Common myeloid progenitor, CD34-positive (primary cell): ENCODE measurements at regions not wholly inside any gene's neighbourhood (a gene's known extent, or its start where the extent isn't known, plus 50 kb on each side); places are given as distances from the start of the nearest gene placed in this dataset.
"Not testable (repeated sequence)": the region's sequence is repeated elsewhere in the genome, so short reads cannot be mapped to it uniquely, and the experiment has no call there.

ENCODE experiments used
- CTCF ChIA-PET: fragments of 350-600 bp; sonication (Branson Sonifier 250); formaldehyde crosslinking; loops from one replicate; lab custom pipeline; 2021; ENCODE audit warnings: antibody characterized with exemption; lab: Charles Lee
- POLR2A ChIA-PET: fragments of 350-600 bp; sonication (Branson Sonifier 250); formaldehyde crosslinking; loops from one replicate; lab custom pipeline; 2021; ENCODE audit warnings: antibody characterized with exemption; lab: Charles Lee
- DNase-seq, 3 donors: peaks; one replicate each; pipeline versions ENCODE4 v3.0.0 to v3.0.0-alpha.2; 2013
- H3K27ac ChIP-seq, 2 experiments: 1 replicate in 1 of 2; 2 replicates in 1 of 2; pipeline ENCODE4 v1.7.0; 2013; ENCODE audit warnings: inconsistent platforms in 2 of 2, low read length in 2 of 2, mild to moderate bottlenecking in 2 of 2, low read depth in 1 of 2, moderate library complexity in 1 of 2; ENCODE audit not compliant: severe bottlenecking in 2 of 2, insufficient read depth in 1 of 2, poor library complexity in 1 of 2
- H3K27me3 ChIP-seq, 5 experiments: replicated peaks in 2 of 5; 1 replicate in 3 of 5; 2 replicates in 2 of 5; pipeline versions ENCODE4 v1.6.1 to v1.7.0; 2013; ENCODE audit warnings: low read length in 4 of 5, mild to moderate bottlenecking in 2 of 5, moderate library complexity in 2 of 5, inconsistent platforms in 1 of 5; ENCODE audit not compliant: insufficient read depth in 5 of 5, control insufficient read depth in 4 of 5
- H3K36me3 ChIP-seq, 4 experiments: 1 replicate in 2 of 4; 2 replicates in 2 of 4; pipeline versions ENCODE4 v1.6.1 to v1.7.0; 2013; ENCODE audit warnings: low read length in 3 of 4, control low read depth in 1 of 4, mild to moderate bottlenecking in 1 of 4; ENCODE audit not compliant: control insufficient read depth in 4 of 4, insufficient read depth in 4 of 4
- H3K4me1 ChIP-seq, 4 experiments: 1 replicate in 3 of 4; 2 replicates in 1 of 4; pipeline versions ENCODE4 v1.6.1 to v1.7.1; 2013; ENCODE audit warnings: low read length in 3 of 4, mild to moderate bottlenecking in 3 of 4, control low read depth in 1 of 4, inconsistent platforms in 1 of 4, moderate library complexity in 1 of 4; ENCODE audit not compliant: control insufficient read depth in 4 of 4, insufficient read depth in 4 of 4; ENCODE audit errors: control extremely low read depth in 1 of 4
- H3K4me3 ChIP-seq, 7 experiments: 1 replicate in 4 of 7; 2 replicates in 3 of 7; pipeline versions ENCODE4 v1.5.1 to v1.7.0; 2013; ENCODE audit warnings: mild to moderate bottlenecking in 7 of 7, low read length in 6 of 7, moderate library complexity in 6 of 7, inconsistent platforms in 2 of 7, low read depth in 2 of 7, control low read depth in 1 of 7; ENCODE audit not compliant: insufficient read depth in 4 of 7, control insufficient read depth in 1 of 7; ENCODE audit errors: extremely low read depth in 1 of 7
- H3K9me3 ChIP-seq, 5 experiments: 1 replicate in 4 of 5; 2 replicates in 1 of 5; pipeline versions ENCODE4 v1.6.1 to v1.7.1; 2013; ENCODE audit warnings: low read length in 4 of 5, mild to moderate bottlenecking in 2 of 5, inconsistent platforms in 1 of 5, low read depth in 1 of 5, moderate library complexity in 1 of 5; ENCODE audit not compliant: control insufficient read depth in 4 of 5, insufficient read depth in 2 of 5; ENCODE audit errors: control extremely low read depth in 1 of 5
- WGBS: methylation state at CpG from one replicate; pipeline ENCODE4 v1.1.5; 2013; ENCODE audit not compliant: insufficient coverage; 5-methylcytosine and 5-hydroxymethylcytosine counted together

DNA sequence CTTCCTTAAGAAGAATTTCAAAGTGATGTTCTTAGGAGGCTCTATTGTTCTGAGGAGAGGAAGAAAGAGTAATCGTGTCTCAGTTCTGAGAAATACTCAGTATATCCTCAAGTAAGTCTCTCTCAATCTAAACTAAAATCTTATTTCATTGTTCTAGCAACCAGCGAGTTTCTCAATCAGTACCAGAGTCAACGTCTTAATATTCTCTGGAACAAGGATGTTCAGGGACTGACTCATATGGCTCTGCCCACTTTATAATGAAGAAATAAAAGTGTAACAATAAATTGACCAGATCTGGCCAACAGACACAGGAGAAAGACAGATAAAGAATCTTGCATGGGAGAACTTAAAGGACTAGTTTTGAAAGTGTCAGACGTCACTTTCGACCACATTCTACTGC is 469.8 kb upstream of the FLRT2 start:
- H3K4me1 ChIP-seq, result no peaks in the 10 kb centered on the region
- H3K36me3 ChIP-seq, result no peaks in the 10 kb centered on the region
- no peak overlapping the region for H3K27ac ChIP-seq
- ChIA-PET POLR2A (no interaction called here), CTCF (no interaction called here)
- no peaks in the 10 kb centered on the region for H3K27me3 ChIP-seq
- no peak for DNase-seq
- peaks cover 0 to 3% (median 0%) of the 10 kb centered on the region in 5 experiments for H3K9me3 ChIP-seq
- H3K4me3 ChIP-seq, result no peak overlapping the region
- WGBS, result no CpG with 5 or more reads among the region's 5 CpGs

DNA sequence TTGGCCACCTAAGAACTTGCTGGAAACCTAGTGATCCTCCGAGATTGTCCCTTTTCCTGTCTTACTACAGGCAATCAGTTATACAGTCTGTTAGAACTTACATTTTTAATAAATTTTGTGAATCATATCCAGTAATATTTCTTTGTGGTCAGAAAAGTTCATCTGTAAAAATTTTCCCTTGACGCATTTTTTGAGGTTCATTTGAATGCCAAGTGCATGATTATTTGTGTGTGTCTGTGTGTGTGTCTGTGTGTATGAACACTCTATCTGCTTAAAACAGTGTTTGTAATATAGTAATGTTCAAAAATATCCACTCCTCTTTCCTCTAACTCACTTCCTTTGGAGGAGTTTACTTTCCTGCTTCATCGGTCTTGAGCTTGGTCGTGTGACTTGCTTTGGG is 468.7 kb upstream of the FLRT2 start:
- 75% methylated on average over 2 of the region's 4 CpGs for WGBS
- ChIA-PET CTCF (no interaction called here), POLR2A (no interaction called here)
- Histone ChIP-seq H3K27ac (no peak overlapping the region), H3K9me3 (peaks cover 0 to 3% (median 0%) of the 10 kb centered on the region in 5 experiments), H3K4me1 (no peaks in the 10 kb centered on the region), H3K36me3 (no peaks in the 10 kb centered on the region), H3K4me3 (no peak overlapping the region), H3K27me3 (no peaks in the 10 kb centered on the region)
- DNase-seq, result no peak

DNA sequence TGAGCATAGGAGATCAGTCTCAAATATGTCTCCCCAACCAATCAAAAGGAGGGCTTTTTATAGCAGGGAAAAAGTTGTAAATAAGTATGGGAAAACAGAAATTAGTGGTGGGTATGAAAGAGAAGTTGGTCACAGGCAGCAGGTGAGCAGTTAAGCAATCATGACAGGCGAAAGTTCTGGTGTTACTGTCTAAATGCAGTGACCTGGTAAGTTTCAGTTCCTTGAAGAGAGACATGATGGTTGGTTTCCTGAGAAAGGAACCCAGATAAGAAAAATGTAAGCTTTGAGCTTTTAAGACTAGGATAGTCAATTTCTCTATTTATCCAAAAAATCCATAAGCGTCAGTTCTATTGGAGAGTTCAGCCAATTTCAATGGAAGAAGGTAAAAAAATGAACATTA is 466.2 kb upstream of the FLRT2 start:
- H3K4me1 ChIP-seq, result no peaks in the 10 kb centered on the region
- no peaks in the 10 kb centered on the region for H3K27me3 ChIP-seq
- H3K36me3 ChIP-seq, result no peaks in the 10 kb centered on the region
- no peak for DNase-seq
- H3K4me3 ChIP-seq, result no peak overlapping the region
- peaks cover 0 to 3% (median 0%) of the 10 kb centered on the region in 5 experiments for H3K9me3 ChIP-seq
- WGBS, result 95% methylated on average over 2 of the region's 2 CpGs
- no peak overlapping the region for H3K27ac ChIP-seq
- ChIA-PET POLR2A (no interaction called here), CTCF (no interaction called here)

DNA sequence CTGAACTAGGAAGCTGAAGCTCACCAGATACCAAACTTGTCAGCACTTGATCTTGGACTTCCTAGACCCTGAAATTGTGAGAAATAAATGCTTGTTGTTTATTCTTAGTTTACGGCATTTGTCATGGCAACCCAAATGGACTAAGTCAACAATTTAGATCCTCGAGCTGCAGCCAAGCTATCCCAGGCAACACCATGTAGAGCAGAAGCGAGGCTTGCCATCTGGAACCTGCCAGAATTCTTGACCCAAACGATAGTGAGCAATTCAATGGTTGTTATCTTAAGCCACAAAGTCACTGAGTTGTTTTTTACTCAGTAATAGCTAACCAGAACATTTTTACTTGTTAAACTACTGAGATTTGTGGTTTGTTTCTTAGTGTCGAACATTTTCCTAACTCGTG is 458.5 kb upstream of the FLRT2 start:
- 94% methylated on average over 4 of the region's 6 CpGs for WGBS
- Histone ChIP-seq H3K9me3 (no peaks in the 10 kb centered on the region), H3K27ac (no peak overlapping the region), H3K27me3 (no peaks in the 10 kb centered on the region), H3K4me1 (no peaks in the 10 kb centered on the region), H3K4me3 (no peak overlapping the region), H3K36me3 (no peaks in the 10 kb centered on the region)
- ChIA-PET POLR2A (no interaction called here), CTCF (no interaction called here)
- DNase-seq, result no peak

DNA sequence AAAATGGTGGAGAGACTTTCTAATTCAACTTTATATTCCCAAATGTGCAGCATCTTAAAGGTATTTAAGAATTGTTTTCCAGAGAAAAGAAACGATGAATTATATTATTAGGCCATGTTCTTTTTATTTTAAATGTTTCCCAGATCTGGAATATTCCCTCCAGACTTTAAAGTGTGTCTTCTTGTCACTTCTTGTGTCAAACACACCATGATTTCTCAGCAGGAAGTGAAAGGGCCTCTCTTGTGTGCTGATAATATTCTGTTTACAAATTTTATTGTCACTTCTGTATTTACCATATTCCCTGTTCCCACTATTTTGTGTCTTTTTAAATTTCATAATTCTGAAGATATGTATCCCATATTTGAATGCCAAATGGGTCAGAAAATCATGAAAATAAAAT is 455.0 kb upstream of the FLRT2 start:
- ChIA-PET CTCF (no interaction called here), POLR2A (no interaction called here)
- H3K4me3 ChIP-seq, result no peak overlapping the region
- no peak overlapping the region for H3K27ac ChIP-seq
- DNase-seq, result no peak
- no CpG with 5 or more reads among the region's 1 CpG for WGBS
- H3K4me1 ChIP-seq, result no peaks in the 10 kb centered on the region
- no peaks in the 10 kb centered on the region for H3K9me3 ChIP-seq
- no peaks in the 10 kb centered on the region for H3K36me3 ChIP-seq
- no peaks in the 10 kb centered on the region for H3K27me3 ChIP-seq

DNA sequence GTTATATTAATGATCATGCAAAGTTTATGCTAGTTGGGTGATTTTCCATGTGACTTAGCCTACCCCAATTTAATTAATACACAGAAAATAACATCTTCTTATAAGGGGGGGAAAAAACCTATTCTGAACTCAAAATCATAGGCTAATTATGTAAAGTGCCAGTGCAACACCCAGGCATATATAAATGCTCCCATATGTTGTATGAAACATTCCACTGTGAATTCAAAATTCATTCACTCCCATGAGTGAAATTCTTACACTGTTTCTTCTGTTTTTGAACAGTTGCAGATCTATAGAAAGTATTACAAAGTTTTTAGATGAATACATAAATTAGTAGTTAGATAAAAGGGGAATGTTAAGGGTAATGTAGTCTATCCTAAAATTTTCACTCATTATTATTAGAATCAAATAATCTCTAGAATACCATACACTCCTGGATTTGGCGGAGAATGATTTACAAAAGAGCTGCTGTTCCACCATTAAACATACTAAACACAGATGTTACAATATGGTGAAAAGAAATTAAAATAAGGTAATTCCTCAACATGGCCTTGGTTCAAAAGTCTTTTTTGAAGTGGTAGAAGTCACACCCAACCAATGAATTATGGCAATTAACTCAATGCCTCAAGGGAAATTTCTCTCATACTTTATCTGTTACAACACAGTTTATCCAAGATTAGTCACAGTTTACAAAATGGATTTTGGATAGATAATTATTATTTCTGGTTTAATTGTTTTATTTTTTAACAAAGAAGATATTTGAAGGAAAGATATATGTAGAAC is 454.1 kb upstream of the FLRT2 start:
- no CpG with 5 or more reads among the region's 1 CpG for WGBS
- Histone ChIP-seq H3K36me3 (no peaks in the 10 kb centered on the region), H3K4me1 (no peaks in the 10 kb centered on the region), H3K27ac (no peak overlapping the region), H3K9me3 (no peaks in the 10 kb centered on the region), H3K4me3 (no peak overlapping the region), H3K27me3 (no peaks in the 10 kb centered on the region)
- ChIA-PET CTCF (no interaction called here), POLR2A (no interaction called here)
- DNase-seq, result no peak

DNA sequence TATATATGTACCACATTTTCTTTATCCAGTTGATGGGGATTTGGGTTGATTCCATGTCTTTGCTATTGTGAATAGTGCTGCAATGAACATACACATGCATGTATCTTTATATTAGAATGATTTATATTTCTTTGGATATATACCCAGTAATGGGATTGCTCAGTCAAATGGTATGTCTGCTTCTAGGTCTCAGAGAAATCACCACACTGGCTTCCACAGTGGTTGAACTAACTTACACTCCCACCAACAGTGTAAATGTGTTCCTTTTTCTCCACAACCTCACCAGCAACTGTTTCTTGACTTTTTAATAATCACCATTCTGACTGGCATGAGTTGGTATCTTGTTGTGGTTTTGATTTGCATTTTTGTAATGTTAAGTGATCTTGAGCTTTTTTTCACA is 452.2 kb upstream of the FLRT2 start:
- POLR2A ChIA-PET, H3K4me3 ChIP-seq, H3K36me3 ChIP-seq, H3K27me3 ChIP-seq, CTCF ChIA-PET, H3K27ac ChIP-seq, DNase-seq, H3K9me3 ChIP-seq, H3K4me1 ChIP-seq: not testable (repeated sequence)
